AG09309 (cell line): ENCODE measurements at regions not wholly inside any gene's neighbourhood (a gene's known extent, or its start where the extent isn't known, plus 50 kb on each side); places are given as distances from the start of the nearest gene placed in this dataset.

Experiments used
- DNase-seq: peaks from one replicate; pipeline ENCODE4 v3.0.0-alpha.2; 2010; ENCODE audit warnings: low read depth
- H3K4me3 ChIP-seq: 2 replicates; pipeline ENCODE4 v1.5.1; 2011; ENCODE audit warnings: mild to moderate bottlenecking, low read depth, low read length, moderate library complexity; ENCODE audit not compliant: control insufficient read depth
- TF ChIP-seq, protein P1 (sequence below): IDR thresholded peaks from 2 replicates; pipeline ENCODE4 v1.5.1; 2011; ENCODE audit warnings: mild to moderate bottlenecking, low read depth, low read length, inconsistent platforms; ENCODE audit not compliant: insufficient read depth, control insufficient read depth; ENCODE audit errors: missing control alignments

DNA sequence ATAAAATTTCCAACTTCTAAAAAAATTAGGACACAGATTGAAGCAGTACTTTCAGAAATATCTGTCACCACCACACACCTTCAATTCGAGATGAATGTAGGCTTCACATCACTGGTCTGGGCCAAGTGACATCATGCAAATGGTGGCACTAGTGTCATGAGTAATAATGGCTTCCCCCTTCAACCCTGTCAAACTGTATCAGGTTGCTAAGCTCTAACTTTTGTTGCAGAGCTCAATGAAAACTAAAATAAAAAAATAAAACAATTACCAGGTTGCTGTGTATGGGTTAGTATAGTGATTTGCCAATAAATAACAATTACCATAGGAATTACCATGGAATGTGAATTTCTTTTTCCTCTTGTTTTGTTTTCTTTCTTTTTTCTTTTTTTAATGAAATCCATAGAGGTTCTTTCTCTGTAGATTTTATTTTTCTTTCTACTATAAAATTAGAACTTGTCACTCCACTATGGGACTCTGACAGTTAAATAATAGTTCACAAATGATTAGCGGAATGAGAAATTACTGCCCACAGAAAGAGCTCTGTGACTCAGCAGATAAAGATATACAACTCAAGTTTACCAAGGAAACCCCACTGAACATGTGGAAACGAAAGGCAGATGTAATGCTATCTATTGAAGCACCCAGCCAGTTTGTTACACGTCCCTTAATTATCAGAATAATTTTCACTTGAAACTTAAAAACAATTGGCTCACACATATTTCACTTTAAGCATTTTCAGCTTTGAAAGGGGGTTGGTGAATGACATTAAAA is 783.8 kb upstream of the WWC1 start:
- no peak overlapping the region for H3K4me3 ChIP-seq
- no peak for DNase-seq
- TF ChIP-seq, protein P1, sequence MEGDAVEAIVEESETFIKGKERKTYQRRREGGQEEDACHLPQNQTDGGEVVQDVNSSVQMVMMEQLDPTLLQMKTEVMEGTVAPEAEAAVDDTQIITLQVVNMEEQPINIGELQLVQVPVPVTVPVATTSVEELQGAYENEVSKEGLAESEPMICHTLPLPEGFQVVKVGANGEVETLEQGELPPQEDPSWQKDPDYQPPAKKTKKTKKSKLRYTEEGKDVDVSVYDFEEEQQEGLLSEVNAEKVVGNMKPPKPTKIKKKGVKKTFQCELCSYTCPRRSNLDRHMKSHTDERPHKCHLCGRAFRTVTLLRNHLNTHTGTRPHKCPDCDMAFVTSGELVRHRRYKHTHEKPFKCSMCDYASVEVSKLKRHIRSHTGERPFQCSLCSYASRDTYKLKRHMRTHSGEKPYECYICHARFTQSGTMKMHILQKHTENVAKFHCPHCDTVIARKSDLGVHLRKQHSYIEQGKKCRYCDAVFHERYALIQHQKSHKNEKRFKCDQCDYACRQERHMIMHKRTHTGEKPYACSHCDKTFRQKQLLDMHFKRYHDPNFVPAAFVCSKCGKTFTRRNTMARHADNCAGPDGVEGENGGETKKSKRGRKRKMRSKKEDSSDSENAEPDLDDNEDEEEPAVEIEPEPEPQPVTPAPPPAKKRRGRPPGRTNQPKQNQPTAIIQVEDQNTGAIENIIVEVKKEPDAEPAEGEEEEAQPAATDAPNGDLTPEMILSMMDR = no peak

DNA sequence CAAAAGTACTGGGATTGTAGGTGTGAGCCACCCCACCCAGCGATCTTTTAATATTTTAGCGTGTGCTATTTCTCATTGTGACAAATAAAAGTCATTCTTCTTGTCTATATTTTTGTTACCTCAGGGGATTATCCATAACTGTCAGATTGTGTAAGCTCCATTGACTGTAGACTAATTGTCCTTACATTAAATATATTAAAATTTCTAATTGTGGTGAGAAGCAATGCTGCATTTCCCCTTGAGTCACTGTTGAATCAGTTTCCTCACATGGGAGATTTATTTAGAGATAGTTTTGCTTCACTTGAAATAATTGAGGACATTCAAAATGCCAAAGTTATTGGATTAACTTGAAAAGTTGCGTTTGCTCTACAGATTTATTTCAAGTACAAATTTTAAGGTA is 782.4 kb upstream of the WWC1 start:
- TF ChIP-seq, protein P1 = no peak
- no peak overlapping the region for H3K4me3 ChIP-seq
- DNase-seq = no peak

DNA sequence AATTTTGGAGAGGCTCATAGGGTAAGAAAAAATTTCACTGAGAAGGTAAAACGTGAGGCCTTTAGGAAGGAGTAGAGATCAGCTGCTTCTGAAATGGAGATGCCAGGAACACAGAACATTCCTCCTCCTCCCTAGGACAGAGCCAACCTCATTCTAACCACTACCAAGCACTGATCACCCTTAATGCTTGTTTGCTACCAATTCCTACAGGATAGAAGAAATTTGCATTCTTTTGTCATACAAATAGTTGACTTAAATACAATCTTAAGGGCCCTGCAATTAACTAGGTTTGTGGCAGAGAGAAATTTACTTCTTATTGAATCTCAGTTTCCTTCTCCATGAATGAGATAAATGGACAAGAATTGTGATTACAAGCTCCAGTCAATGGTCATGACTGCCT is 780.2 kb upstream of the WWC1 start:
- TF ChIP-seq, protein P1 = no peak
- no peak overlapping the region for H3K4me3 ChIP-seq
- DNase-seq = no peak

DNA sequence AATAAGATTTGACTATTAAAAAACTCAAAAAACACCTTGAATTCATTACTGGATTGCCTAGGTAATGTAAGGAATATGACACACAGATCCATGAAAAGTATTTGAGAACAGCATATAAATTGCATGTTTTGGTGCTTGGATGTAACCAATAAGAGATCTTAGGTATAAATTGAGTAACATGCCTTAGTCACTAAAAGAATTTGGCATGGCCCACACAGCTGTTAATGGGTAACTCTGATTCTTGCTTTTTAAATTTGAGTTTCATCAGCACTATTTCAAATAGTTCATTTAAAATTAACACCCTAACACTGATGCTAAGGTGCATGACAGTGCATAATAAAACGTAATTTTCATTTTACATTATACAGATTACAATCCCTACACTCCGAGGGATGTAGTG is 779.3 kb upstream of the WWC1 start:
- H3K4me3 ChIP-seq = no peak overlapping the region
- no peak for DNase-seq
- TF ChIP-seq, protein P1 = no peak

DNA sequence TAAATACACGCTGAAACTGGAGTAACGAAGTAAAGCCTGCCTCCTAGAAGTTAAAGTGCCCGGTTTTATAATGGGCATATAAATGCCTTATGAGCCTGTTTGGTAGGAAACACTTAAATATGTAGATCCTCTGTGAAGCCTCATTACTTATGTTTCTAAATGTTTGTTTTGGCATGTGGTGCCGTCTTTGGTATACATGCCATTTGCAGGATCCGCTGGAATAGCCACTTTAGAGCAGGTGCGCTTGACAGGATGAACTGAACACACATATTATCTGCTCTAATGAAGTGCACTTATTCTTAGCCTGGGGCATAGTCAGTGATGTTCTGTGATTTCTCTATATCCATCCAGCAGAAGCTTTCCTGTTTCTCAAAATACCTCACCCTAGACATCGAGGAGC is 778.1 kb upstream of the WWC1 start:
- TF ChIP-seq, protein P1 = no peak

DNA sequence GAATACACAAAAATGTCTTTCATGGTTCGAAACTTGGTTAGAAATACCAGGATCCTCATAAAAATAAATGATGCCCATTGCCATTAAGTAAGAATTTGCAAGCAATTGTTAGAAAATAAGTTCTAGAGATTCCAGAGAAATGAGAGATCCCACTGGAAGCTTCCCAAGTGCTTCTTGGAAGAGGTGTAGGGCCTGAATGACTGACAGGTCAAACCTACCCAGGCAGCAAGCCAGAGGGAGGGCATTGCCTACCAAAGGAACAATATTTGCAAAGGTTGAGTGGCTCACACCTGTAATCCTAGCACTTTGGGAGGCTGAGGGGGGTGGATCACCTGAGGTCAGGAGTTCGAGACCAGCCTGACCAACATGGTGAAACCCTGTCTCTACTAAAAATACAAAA is 777.0 kb upstream of the WWC1 start:
- H3K4me3 ChIP-seq = no peak overlapping the region
- TF ChIP-seq, protein P1 = no peak
- DNase-seq = no peak

More for the DNA sequence above, 778.1 kb upstream of the WWC1 start:
- DNase-seq = no peak
- no peak overlapping the region for H3K4me3 ChIP-seq
